Aorta (tissue), 5 donors: ENCODE measurements at regions not wholly inside any gene's neighbourhood (a gene's known extent, or its start where the extent isn't known, plus 50 kb on each side); places are given as distances from the start of the nearest gene placed in this dataset.

Experiments used
- ATAC-seq: fragments of 200-7000 bp; cut with Tn5 transposase; one replicate; pipeline ENCODE4 v1.9.1; 2022; ENCODE audit warnings: moderate library complexity; ENCODE audit not compliant: low FRiP score
- DNase-seq, 2 donors: peaks; one replicate each; pipeline ENCODE4 v3.0.0-alpha.2; 2020
- H3K27ac ChIP-seq, 2 donors: one replicate each; pipeline ENCODE4 v1.5.1; 2013; ENCODE audit warnings: low read length in 2 of 2, mild to moderate bottlenecking in 2 of 2, moderate library complexity in 2 of 2, control low read depth in 1 of 2, inconsistent platforms in 1 of 2, low read depth in 1 of 2
- H3K27me3 ChIP-seq, 2 donors: one replicate each; pipeline ENCODE4 v1.6.1; 2013; ENCODE audit warnings: control low read depth in 1 of 2, low read length in 1 of 2, mild to moderate bottlenecking in 1 of 2, moderate library complexity in 1 of 2; ENCODE audit not compliant: insufficient read depth in 2 of 2, control insufficient read depth in 1 of 2
- H3K36me3 ChIP-seq, 2 donors: one replicate each; pipeline ENCODE4 v1.6.1; 2013; ENCODE audit warnings: control low read depth in 1 of 2, low read length in 1 of 2, mild to moderate bottlenecking in 1 of 2; ENCODE audit not compliant: insufficient read depth in 2 of 2, control insufficient read depth in 1 of 2
- H3K4me1 ChIP-seq, 2 donors: one replicate each; pipeline ENCODE4 v1.6.1; 2013; ENCODE audit warnings: low read length in 2 of 2, control low read depth in 1 of 2, mild to moderate bottlenecking in 1 of 2, moderate library complexity in 1 of 2; ENCODE audit not compliant: insufficient read depth in 2 of 2, control insufficient read depth in 1 of 2
- H3K4me3 ChIP-seq, 2 donors: one replicate each; pipeline ENCODE4 v1.5.1; 2013; ENCODE audit warnings: low read length in 2 of 2, control low read depth in 1 of 2, mild to moderate bottlenecking in 1 of 2
- H3K9me3 ChIP-seq: one replicate; pipeline ENCODE4 v1.6.1; 2013; ENCODE audit warnings: mild to moderate bottlenecking, low read length; ENCODE audit not compliant: control insufficient read depth
- WGBS, 2 donors: extraction: QIAGEN DNeasy Blood & Tissue Kit; methylation state at CpG; one replicate each; pipeline ENCODE4 v1.1.7; 2013; 5-methylcytosine and 5-hydroxymethylcytosine counted together
- intact Hi-C, 2 donors: fragments of 100-400 bp; cut with DNase I; formaldehyde crosslinking; loops; one replicate each; pipeline versions ENCODE4 v1.14.2 to v1.15.0; 2022
- donor health status: healthy with polysubstance abuse.
- donor health status: Bipolar disorder and iron deficiency.
- donor health status: DM: no; HTN: no; CAD: no.
- donor health status: DM: no; HTN: no; CAD: no.
- donor health status: DM: yes; HTN: yes; CAD: no.

GRCh38 chr3:88979760-88980159 is 127.7 kb upstream of the EPHA3 start:
- no peak for ATAC-seq
- no peaks in the 10 kb centered on the region for H3K27me3 ChIP-seq
- H3K4me1 ChIP-seq: peaks cover 0 to 3% of the 10 kb centered on the region in 2 donors
- 51 to 71% methylated on average over 3 of the region's 3 CpGs for WGBS, 2 donors
- H3K27ac ChIP-seq: no peak overlapping the region
- no peaks in the 10 kb centered on the region for H3K9me3 ChIP-seq
- H3K36me3 ChIP-seq: no peaks in the 10 kb centered on the region
- DNase-seq: no peak
- no peak overlapping the region for H3K4me3 ChIP-seq
- intact Hi-C loops: no loop called here

GRCh38 chr3:88983458-88983857 is 124.0 kb upstream of the EPHA3 start:
- peaks cover 2% of the 10 kb centered on the region for H3K9me3 ChIP-seq
- ATAC-seq: no peak

GRCh38 chr3:88984256-88984655 is 123.2 kb upstream of the EPHA3 start:
- no peak for ATAC-seq

More at GRCh38 chr3:88983458-88983857, 124.0 kb upstream of the EPHA3 start:
- DNase-seq: no peak
- Histone ChIP-seq H3K36me3 (no peaks in the 10 kb centered on the region), H3K4me3 (no peak overlapping the region), H3K27ac (no peak overlapping the region), H3K27me3 (no peaks in the 10 kb centered on the region), H3K4me1 (peaks cover 0 to 5% of the 10 kb centered on the region in 2 donors)
- intact Hi-C loops: no loop called here
- WGBS, 2 donors: 96 to 100% methylated on average over 1 of the region's 1 CpG

GRCh38 chr3:88984832-88985231 is 122.6 kb upstream of the EPHA3 start:
- H3K4me1 ChIP-seq: peaks cover 0 to 5% of the 10 kb centered on the region in 2 donors
- H3K4me3 ChIP-seq: no peak overlapping the region
- H3K9me3 ChIP-seq: peaks cover 2% of the 10 kb centered on the region
- no peaks in the 10 kb centered on the region for H3K36me3 ChIP-seq
- DNase-seq (no peak), ATAC-seq (no peak)
- WGBS, 2 donors: 11 to 18% methylated on average over 2 of the region's 2 CpGs
- H3K27me3 ChIP-seq: no peaks in the 10 kb centered on the region
- H3K27ac ChIP-seq: no peak overlapping the region
- intact Hi-C loops: no loop called here

More at GRCh38 chr3:88984256-88984655, 123.2 kb upstream of the EPHA3 start:
- H3K4me1 ChIP-seq: peaks cover 0 to 5% of the 10 kb centered on the region in 2 donors
- no peak for DNase-seq
- no peaks in the 10 kb centered on the region for H3K27me3 ChIP-seq
- WGBS, 2 donors: 11 to 19% methylated on average over 2 of the region's 2 CpGs
- peaks cover 2% of the 10 kb centered on the region for H3K9me3 ChIP-seq
- H3K4me3 ChIP-seq: no peak overlapping the region
- H3K27ac ChIP-seq: no peak overlapping the region
- no peaks in the 10 kb centered on the region for H3K36me3 ChIP-seq
- intact Hi-C loops: no loop called here

GRCh38 chr3:88985491-88985890 is 121.9 kb upstream of the EPHA3 start:
- no peak overlapping the region for H3K4me3 ChIP-seq
- 91 to 94% methylated on average over 1 of the region's 1 CpG for WGBS, 2 donors
- H3K4me1 ChIP-seq: peaks cover 0 to 5% of the 10 kb centered on the region in 2 donors
- intact Hi-C loops: no loop called here
- no peaks in the 10 kb centered on the region for H3K27me3 ChIP-seq
- peaks cover 2% of the 10 kb centered on the region for H3K9me3 ChIP-seq
- DNase-seq: no peak
- no peak for ATAC-seq
- H3K36me3 ChIP-seq: no peaks in the 10 kb centered on the region
- H3K27ac ChIP-seq: no peak overlapping the region

GRCh38 chr3:88986834-88987233 is 120.6 kb upstream of the EPHA3 start:
- H3K27ac ChIP-seq: no peak overlapping the region
- H3K4me3 ChIP-seq: no peak overlapping the region
- H3K4me1 ChIP-seq: peaks cover 0 to 5% of the 10 kb centered on the region in 2 donors
- no peak for ATAC-seq
- intact Hi-C loops: no loop called here
- no peaks in the 10 kb centered on the region for H3K36me3 ChIP-seq
- H3K27me3 ChIP-seq: no peaks in the 10 kb centered on the region
- 37 to 50% methylated on average over 2 of the region's 2 CpGs for WGBS, 2 donors
- H3K9me3 ChIP-seq: peaks cover 2% of the 10 kb centered on the region
- no peak for DNase-seq

GRCh38 chr3:88987776-88988175 is 119.6 kb upstream of the EPHA3 start:
- Histone ChIP-seq H3K4me3 (no peak overlapping the region), H3K9me3 (peaks cover 2% of the 10 kb centered on the region), H3K36me3 (no peaks in the 10 kb centered on the region), H3K4me1 (peaks cover 0 to 5% of the 10 kb centered on the region in 2 donors), H3K27me3 (no peaks in the 10 kb centered on the region), H3K27ac (no peak overlapping the region)
- intact Hi-C loops: no loop called here
- no peak for DNase-seq
- ATAC-seq: no peak

GRCh38 chr3:88988906-88989305 is 118.5 kb upstream of the EPHA3 start:
- no peak overlapping the region for H3K4me3 ChIP-seq
- H3K9me3 ChIP-seq: peaks cover 2% of the 10 kb centered on the region
- 81 to 84% methylated on average over 3 of the region's 3 CpGs for WGBS, 2 donors
- ATAC-seq (no peak), DNase-seq (no peak)
- H3K27me3 ChIP-seq: no peaks in the 10 kb centered on the region
- H3K27ac ChIP-seq: no peak overlapping the region
- intact Hi-C loops: no loop called here
- no peaks in the 10 kb centered on the region for H3K36me3 ChIP-seq
- peaks cover 0 to 5% of the 10 kb centered on the region in 2 donors for H3K4me1 ChIP-seq

GRCh38 chr3:88991496-88991895 is 115.9 kb upstream of the EPHA3 start:
- no peak overlapping the region for H3K4me3 ChIP-seq
- no peaks in the 10 kb centered on the region for H3K4me1 ChIP-seq
- no peaks in the 10 kb centered on the region for H3K27me3 ChIP-seq
- intact Hi-C loops: no loop called here
- no peaks in the 10 kb centered on the region for H3K36me3 ChIP-seq
- DNase-seq: no peak
- peaks cover 2% of the 10 kb centered on the region for H3K9me3 ChIP-seq
- no peak overlapping the region for H3K27ac ChIP-seq
- no peak for ATAC-seq
